Transverse colon (tissue), 4 donors: ENCODE measurements at regions not wholly inside any gene's neighbourhood (a gene's known extent, or its start where the extent isn't known, plus 50 kb on each side); places are given as distances from the start of the nearest gene placed in this dataset.

Experiments
- DNase-seq: peaks from one replicate; pipeline ENCODE4 v3.0.0-alpha.2; 2019
- H3K27ac ChIP-seq, 4 donors: fragments of 200-600 bp; sonication (generic); 2 replicates each; pipeline ENCODE4 v1.5.1; 2016 to 2018; ENCODE audit warnings: inconsistent platforms in 4 of 4
- H3K27me3 ChIP-seq: fragments of 200-600 bp; sonication (generic); 2 replicates; pipeline ENCODE4 v1.5.1; 2017; ENCODE audit warnings: inconsistent platforms
- H3K36me3 ChIP-seq, 4 donors: fragments of 200-600 bp; sonication (generic); 2 replicates each; pipeline ENCODE4 v1.5.1; 2017 to 2019; ENCODE audit warnings: inconsistent platforms in 4 of 4
- H3K4me1 ChIP-seq, 4 donors: fragments of 200-600 bp; sonication (generic); 2 replicates each; pipeline ENCODE4 v1.5.1; 2017 to 2020; ENCODE audit warnings: inconsistent platforms in 4 of 4
- H3K4me3 ChIP-seq, 4 donors: fragments of 200-600 bp; sonication (generic); 1 replicate in 1 of 4; 2 replicates in 3 of 4; pipeline versions ENCODE4 v1.5.1 to v1.6.1; 2017 to 2019; ENCODE audit warnings: inconsistent platforms in 4 of 4
- H3K9me3 ChIP-seq, 2 donors: fragments of 200-600 bp; sonication (generic); 2 replicates each; pipeline ENCODE4 v1.5.1; 2017 to 2019; ENCODE audit warnings: inconsistent platforms in 2 of 2
- EP300 ChIP-seq: sonication (generic); formaldehyde crosslinking; IDR thresholded peaks from one replicate; pipeline ENCODE4 v1.6.1; 2017; ENCODE audit warnings: antibody characterized with exemption, low read depth
- POLR2A ChIP-seq: fragments of 450-650 bp; IDR thresholded peaks from one replicate; pipeline ENCODE4 v1.6.1; 2016; ENCODE audit warnings: antibody characterized with exemption, mild to moderate bottlenecking, moderate library complexity
- POLR2AphosphoS5 ChIP-seq, 3 donors: sonication (generic); formaldehyde crosslinking; IDR thresholded peaks; one replicate each; pipeline ENCODE4 v1.6.1; 2016; ENCODE audit warnings: antibody characterized with exemption in 3 of 3
- WGBS, 2 donors: methylation state at CpG; one replicate each; pipeline ENCODE4 v1.1.5; 2018; ENCODE audit warnings: low coverage in 1 of 2; 5-methylcytosine and 5-hydroxymethylcytosine counted together
- in situ Hi-C, 4 donors: fragments of 200-750 bp; cut with MboI; loops; one replicate each; pipeline versions ENCODE4 v1.15.0 to v1.15.1; 2017; ENCODE audit warnings: low sequenced_read_pairs in 3 of 4, low pct_ligation_motif_present in 1 of 4, low pct_unique_long_range_greater_than_20kb in 1 of 4
- intact Hi-C: fragments of 100-400 bp; cut with DNase I; formaldehyde crosslinking; loops from one replicate; pipeline ENCODE4 v1.15.1; 2023; ENCODE audit warnings: low total_unique reads
- TF ChIP-seq, protein P1 (sequence below), 5 experiments: fragments of 200-600 bp in 3 of 5; fragments of 450-650 bp in 2 of 5; sonication (generic) in 3 of 5; IDR thresholded peaks; 1 replicate in 2 of 5; 2 replicates in 3 of 5; pipeline ENCODE4 v1.5.1; 2016 to 2017; ENCODE audit warnings: antibody characterized with exemption in 5 of 5, inconsistent platforms in 3 of 5, mild to moderate bottlenecking in 2 of 5, moderate library complexity in 1 of 5

DNA sequence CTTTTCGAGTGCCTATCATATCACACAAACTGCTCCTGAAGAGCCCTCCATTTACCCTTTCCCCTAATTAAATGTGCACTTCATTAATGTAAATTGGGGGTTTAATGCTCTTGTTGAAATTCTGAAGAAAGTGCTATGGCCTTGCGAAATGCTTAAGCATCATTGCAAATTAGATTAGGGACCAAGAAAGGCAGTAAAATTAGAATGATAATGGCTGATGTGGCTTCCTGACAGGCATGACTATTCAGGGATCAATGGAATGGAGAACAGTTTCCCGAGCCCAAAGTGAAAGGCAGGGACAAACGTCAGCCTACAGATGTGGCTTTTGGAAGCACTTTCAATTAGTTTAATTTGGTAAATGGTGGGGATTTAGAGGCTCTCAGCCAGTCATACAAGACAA lies 120.1 kb downstream of the NKX6-1 start:
- H3K36me3 ChIP-seq: no peaks in the 10 kb centered on the region
- in situ Hi-C loops: no loop called here
- 48 to 56% methylated on average over 4 of the region's 4 CpGs for WGBS, 2 donors
- no peak overlapping the region for H3K27ac ChIP-seq
- H3K4me1 ChIP-seq: no peaks in the 10 kb centered on the region
- H3K9me3 ChIP-seq: no peaks in the 10 kb centered on the region
- TF ChIP-seq POLR2A (no peak), POLR2AphosphoS5 (IDR thresholded peaks at IDR 0.05) (no peak), EP300 (no peak)
- TF ChIP-seq, protein P1, sequence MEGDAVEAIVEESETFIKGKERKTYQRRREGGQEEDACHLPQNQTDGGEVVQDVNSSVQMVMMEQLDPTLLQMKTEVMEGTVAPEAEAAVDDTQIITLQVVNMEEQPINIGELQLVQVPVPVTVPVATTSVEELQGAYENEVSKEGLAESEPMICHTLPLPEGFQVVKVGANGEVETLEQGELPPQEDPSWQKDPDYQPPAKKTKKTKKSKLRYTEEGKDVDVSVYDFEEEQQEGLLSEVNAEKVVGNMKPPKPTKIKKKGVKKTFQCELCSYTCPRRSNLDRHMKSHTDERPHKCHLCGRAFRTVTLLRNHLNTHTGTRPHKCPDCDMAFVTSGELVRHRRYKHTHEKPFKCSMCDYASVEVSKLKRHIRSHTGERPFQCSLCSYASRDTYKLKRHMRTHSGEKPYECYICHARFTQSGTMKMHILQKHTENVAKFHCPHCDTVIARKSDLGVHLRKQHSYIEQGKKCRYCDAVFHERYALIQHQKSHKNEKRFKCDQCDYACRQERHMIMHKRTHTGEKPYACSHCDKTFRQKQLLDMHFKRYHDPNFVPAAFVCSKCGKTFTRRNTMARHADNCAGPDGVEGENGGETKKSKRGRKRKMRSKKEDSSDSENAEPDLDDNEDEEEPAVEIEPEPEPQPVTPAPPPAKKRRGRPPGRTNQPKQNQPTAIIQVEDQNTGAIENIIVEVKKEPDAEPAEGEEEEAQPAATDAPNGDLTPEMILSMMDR (IDR thresholded peaks at IDR 0.05): no peak
- no peaks in the 10 kb centered on the region for H3K27me3 ChIP-seq
- no peak for DNase-seq
- intact Hi-C loops: no loop called here
- no peak overlapping the region for H3K4me3 ChIP-seq

DNA sequence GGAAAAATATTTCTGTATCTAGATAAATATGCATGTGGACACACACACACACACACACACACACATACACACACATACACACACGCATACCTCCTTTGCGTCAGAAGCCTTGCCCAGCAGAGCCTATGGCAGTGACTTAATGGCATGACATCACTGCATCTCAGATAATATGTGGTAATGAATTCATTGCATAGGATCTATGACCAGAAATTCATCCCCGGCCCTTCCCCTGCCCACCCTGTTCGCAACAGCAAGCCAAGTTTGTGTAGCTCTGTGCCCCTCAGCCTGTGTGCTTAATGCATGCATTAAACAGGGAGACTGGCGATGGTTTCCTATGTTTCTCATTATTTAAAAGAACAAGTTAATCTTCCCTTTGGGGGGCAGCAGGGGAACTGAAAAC lies 120.7 kb downstream of the NKX6-1 start:
- DNase-seq: no peak
- in situ Hi-C loops: no loop called here
- no peak overlapping the region for H3K27ac ChIP-seq
- no peaks in the 10 kb centered on the region for H3K4me1 ChIP-seq
- H3K27me3 ChIP-seq: no peaks in the 10 kb centered on the region
- WGBS, 2 donors: 82 to 86% methylated on average over 4 to 5 of the region's 5 CpGs
- no peak overlapping the region for H3K4me3 ChIP-seq
- TF ChIP-seq POLR2AphosphoS5 (IDR thresholded peaks at IDR 0.05) (no peak), POLR2A (no peak), EP300 (no peak)
- TF ChIP-seq, protein P1 (IDR thresholded peaks at IDR 0.05): no peak
- H3K9me3 ChIP-seq: no peaks in the 10 kb centered on the region
- intact Hi-C loops: no loop called here
- H3K36me3 ChIP-seq: no peaks in the 10 kb centered on the region

DNA sequence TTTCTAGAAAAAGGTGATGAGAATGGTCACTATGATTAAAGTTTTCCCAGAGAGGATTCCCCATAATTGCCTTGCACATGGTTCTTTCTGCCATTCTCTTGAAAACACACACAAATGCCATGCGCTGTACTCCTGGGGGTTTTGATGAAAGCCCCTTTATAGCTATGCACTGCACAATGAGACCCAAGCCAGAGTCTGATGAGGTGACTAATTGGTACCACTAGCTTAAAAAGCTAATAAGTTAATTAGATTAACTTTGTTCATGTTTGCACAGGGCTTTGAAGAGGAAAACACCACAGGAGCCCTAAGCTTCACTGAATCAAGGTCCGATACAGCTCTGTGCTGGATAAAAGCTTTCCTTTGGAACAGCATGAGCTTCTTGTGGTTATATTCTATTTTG lies 132.2 kb downstream of the NKX6-1 start:
- H3K4me3 ChIP-seq: no peak overlapping the region
- no peak overlapping the region for H3K27ac ChIP-seq
- H3K9me3 ChIP-seq: no peaks in the 10 kb centered on the region
- in situ Hi-C loops (no loop called here), intact Hi-C loops (no loop called here)
- no peak for DNase-seq
- 80 to 97% methylated on average over 2 of the region's 2 CpGs for WGBS, 2 donors
- TF ChIP-seq POLR2A: no peak
- no peak for TF ChIP-seq EP300
- TF ChIP-seq, protein P1 (IDR thresholded peaks at IDR 0.05): no peak
- TF ChIP-seq POLR2AphosphoS5 (IDR thresholded peaks at IDR 0.05): no peak
- H3K27me3 ChIP-seq: no peaks in the 10 kb centered on the region
- no peaks in the 10 kb centered on the region for H3K4me1 ChIP-seq
- no peaks in the 10 kb centered on the region for H3K36me3 ChIP-seq

DNA sequence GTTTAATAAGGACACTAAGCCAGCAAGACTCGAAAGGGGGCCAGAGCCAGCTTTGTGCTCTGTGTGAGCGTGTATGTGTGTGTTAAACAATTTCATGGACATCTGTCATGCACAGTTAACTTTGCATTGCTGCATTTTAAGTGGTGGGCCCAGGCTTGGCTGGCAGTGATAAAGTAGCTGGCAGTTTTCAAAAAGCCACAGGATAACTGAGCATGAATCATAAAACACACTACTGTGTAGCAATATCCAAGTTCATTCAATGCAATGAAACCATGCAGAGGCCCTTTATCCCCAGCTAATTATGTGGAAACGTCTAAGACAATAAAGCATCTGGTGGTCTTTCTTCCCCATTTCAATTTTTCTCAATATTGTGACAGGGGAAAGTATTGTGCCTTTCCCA lies 132.9 kb downstream of the NKX6-1 start:
- 47 to 83% methylated on average over 3 of the region's 3 CpGs for WGBS, 2 donors
- TF ChIP-seq EP300 (no peak), POLR2A (no peak), POLR2AphosphoS5 (IDR thresholded peaks at IDR 0.05) (no peak)
- TF ChIP-seq, protein P1 (IDR thresholded peaks at IDR 0.05): no peak
- in situ Hi-C loops: no loop called here

More for the DNA sequence above, 132.9 kb downstream of the NKX6-1 start:
- no peaks in the 10 kb centered on the region for H3K36me3 ChIP-seq
- no peaks in the 10 kb centered on the region for H3K27me3 ChIP-seq
- no peaks in the 10 kb centered on the region for H3K9me3 ChIP-seq
- intact Hi-C loops: no loop called here
- H3K27ac ChIP-seq: no peak overlapping the region
- DNase-seq: no peak
- H3K4me1 ChIP-seq: no peaks in the 10 kb centered on the region
- no peak overlapping the region for H3K4me3 ChIP-seq
